ENCODE measurements at regions not wholly inside any gene's neighbourhood (a gene's known extent, or its start where the extent isn't known, plus 50 kb on each side); places are given as distances from the start of the nearest gene placed in this dataset.
"Not testable (repeated sequence)": the region's sequence is repeated elsewhere in the genome, so short reads cannot be mapped to it uniquely, and the experiment has no call there.

DNA sequence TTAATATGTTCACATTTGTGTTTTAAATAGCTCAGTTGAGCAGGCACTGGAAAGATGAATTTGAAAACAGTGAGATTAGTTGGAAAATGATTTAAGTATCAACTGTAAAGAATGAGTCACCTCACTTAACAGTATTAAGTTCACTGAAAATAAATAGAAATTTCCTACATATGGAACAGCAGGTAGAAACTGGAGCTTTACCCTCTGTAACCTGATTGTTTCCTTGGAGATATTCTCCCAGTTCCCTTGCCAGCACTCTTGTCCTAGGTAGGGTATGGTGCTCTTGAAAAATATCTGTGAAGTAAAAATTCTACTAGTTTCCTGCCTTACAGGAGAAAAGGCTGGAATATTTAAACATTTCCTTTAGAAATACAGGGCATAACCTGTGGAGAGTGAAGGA lies 81.3 kb upstream of the DLGAP1 start:
- TF ChIP-seq GABPA (IDR thresholded peaks at IDR 0.05 in 1 of 2, conservative IDR thresholded peaks at IDR 0.05 in 1 of 2) (no peak), FOXA2 (IDR thresholded peaks at IDR 0.05) (no peak), TAF1 (conservative IDR thresholded peaks at IDR 0.05) (no peak), JUND (IDR thresholded peaks at IDR 0.05) (no peak), SP1 (IDR thresholded peaks at IDR 0.05) (no peak), EGR1 (IDR thresholded peaks at IDR 0.05; ENCODE audit: low read depth in 2 of 2) (no peak), RXRA (IDR thresholded peaks at IDR 0.05) (no peak)
- TF ChIP-seq, protein P1, sequence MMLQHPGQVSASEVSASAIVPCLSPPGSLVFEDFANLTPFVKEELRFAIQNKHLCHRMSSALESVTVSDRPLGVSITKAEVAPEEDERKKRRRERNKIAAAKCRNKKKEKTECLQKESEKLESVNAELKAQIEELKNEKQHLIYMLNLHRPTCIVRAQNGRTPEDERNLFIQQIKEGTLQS (IDR thresholded peaks at IDR 0.05): no peak
- TF ChIP-seq, protein P2, sequence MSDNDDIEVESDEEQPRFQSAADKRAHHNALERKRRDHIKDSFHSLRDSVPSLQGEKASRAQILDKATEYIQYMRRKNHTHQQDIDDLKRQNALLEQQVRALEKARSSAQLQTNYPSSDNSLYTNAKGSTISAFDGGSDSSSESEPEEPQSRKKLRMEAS (IDR thresholded peaks at IDR 0.05): no peak
- TF ChIP-seq, protein P3, sequence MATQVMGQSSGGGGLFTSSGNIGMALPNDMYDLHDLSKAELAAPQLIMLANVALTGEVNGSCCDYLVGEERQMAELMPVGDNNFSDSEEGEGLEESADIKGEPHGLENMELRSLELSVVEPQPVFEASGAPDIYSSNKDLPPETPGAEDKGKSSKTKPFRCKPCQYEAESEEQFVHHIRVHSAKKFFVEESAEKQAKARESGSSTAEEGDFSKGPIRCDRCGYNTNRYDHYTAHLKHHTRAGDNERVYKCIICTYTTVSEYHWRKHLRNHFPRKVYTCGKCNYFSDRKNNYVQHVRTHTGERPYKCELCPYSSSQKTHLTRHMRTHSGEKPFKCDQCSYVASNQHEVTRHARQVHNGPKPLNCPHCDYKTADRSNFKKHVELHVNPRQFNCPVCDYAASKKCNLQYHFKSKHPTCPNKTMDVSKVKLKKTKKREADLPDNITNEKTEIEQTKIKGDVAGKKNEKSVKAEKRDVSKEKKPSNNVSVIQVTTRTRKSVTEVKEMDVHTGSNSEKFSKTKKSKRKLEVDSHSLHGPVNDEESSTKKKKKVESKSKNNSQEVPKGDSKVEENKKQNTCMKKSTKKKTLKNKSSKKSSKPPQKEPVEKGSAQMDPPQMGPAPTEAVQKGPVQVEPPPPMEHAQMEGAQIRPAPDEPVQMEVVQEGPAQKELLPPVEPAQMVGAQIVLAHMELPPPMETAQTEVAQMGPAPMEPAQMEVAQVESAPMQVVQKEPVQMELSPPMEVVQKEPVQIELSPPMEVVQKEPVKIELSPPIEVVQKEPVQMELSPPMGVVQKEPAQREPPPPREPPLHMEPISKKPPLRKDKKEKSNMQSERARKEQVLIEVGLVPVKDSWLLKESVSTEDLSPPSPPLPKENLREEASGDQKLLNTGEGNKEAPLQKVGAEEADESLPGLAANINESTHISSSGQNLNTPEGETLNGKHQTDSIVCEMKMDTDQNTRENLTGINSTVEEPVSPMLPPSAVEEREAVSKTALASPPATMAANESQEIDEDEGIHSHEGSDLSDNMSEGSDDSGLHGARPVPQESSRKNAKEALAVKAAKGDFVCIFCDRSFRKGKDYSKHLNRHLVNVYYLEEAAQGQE (IDR thresholded peaks at IDR 0.05): no peak
- TF ChIP-seq, protein P4, sequence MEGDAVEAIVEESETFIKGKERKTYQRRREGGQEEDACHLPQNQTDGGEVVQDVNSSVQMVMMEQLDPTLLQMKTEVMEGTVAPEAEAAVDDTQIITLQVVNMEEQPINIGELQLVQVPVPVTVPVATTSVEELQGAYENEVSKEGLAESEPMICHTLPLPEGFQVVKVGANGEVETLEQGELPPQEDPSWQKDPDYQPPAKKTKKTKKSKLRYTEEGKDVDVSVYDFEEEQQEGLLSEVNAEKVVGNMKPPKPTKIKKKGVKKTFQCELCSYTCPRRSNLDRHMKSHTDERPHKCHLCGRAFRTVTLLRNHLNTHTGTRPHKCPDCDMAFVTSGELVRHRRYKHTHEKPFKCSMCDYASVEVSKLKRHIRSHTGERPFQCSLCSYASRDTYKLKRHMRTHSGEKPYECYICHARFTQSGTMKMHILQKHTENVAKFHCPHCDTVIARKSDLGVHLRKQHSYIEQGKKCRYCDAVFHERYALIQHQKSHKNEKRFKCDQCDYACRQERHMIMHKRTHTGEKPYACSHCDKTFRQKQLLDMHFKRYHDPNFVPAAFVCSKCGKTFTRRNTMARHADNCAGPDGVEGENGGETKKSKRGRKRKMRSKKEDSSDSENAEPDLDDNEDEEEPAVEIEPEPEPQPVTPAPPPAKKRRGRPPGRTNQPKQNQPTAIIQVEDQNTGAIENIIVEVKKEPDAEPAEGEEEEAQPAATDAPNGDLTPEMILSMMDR (IDR thresholded peaks at IDR 0.05; ENCODE audit: low read depth, low read length, missing input control): no peak
- Histone ChIP-seq H3K27ac (ENCODE audit: low read depth in 1 of 2, low read length in 2 of 2) (no peak overlapping the region), H3K36me3 (ENCODE audit: control insufficient read depth in 4 of 4, insufficient read depth in 3 of 4, low read depth in 1 of 4, low read length in 3 of 4) (no peaks in the 10 kb centered on the region), H3K4me3 (ENCODE audit: low read depth in 1 of 3, low read length in 3 of 3) (no peak overlapping the region), H3K9me3 (ENCODE audit: control insufficient read depth in 4 of 4, low read length in 3 of 4) (peaks cover 0 to 6% (median 3%) of the 10 kb centered on the region in 4 donors), H3K4me1 (ENCODE audit: control insufficient read depth in 4 of 4, insufficient read depth in 4 of 4, low read length in 3 of 4) (no peaks in the 10 kb centered on the region), H3K9ac (ENCODE audit: low read depth in 1 of 2, low read length in 2 of 2) (no peak overlapping the region), H3K27me3 (ENCODE audit: control insufficient read depth in 4 of 4, insufficient read depth in 4 of 4, low read length in 3 of 4) (no peaks in the 10 kb centered on the region)
- no peak for DNase-seq (ENCODE audit: low spot score)

DNA sequence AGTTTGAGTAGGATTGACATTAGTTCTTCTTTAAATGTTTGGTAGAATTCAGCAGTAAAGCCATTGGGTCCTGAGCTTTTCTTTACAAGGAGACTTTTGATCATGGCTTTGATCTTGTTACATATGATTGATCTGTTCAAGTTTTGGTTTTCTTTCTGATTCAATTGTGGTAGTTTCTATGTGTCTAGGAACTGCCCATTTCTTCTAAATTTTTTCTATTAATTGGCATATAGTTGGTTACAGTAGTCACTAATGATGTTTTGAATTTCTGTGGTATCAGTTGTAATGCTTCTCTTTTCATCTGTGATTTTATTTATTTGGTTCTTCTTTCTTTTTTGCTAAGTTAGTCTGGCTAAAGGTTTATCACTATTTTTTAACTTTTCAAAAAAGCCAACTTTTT lies 73.3 kb upstream of the DLGAP1 start:
- no peaks in the 10 kb centered on the region for H3K4me1 ChIP-seq (ENCODE audit: control insufficient read depth in 4 of 4, insufficient read depth in 4 of 4, low read length in 3 of 4)
- no peak overlapping the region for H3K9ac ChIP-seq (ENCODE audit: low read depth in 1 of 2, low read length in 2 of 2)
- TF ChIP-seq, protein P5, sequence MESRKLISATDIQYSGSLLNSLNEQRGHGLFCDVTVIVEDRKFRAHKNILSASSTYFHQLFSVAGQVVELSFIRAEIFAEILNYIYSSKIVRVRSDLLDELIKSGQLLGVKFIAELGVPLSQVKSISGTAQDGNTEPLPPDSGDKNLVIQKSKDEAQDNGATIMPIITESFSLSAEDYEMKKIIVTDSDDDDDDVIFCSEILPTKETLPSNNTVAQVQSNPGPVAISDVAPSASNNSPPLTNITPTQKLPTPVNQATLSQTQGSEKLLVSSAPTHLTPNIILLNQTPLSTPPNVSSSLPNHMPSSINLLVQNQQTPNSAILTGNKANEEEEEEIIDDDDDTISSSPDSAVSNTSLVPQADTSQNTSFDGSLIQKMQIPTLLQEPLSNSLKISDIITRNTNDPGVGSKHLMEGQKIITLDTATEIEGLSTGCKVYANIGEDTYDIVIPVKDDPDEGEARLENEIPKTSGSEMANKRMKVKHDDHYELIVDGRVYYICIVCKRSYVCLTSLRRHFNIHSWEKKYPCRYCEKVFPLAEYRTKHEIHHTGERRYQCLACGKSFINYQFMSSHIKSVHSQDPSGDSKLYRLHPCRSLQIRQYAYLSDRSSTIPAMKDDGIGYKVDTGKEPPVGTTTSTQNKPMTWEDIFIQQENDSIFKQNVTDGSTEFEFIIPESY (IDR thresholded peaks at IDR 0.05): no peak
- H3K36me3 ChIP-seq (ENCODE audit: control insufficient read depth in 4 of 4, insufficient read depth in 3 of 4, low read depth in 1 of 4, low read length in 3 of 4): no peaks in the 10 kb centered on the region
- DNase-seq (ENCODE audit: low spot score): no peak
- H3K27me3 ChIP-seq (ENCODE audit: control insufficient read depth in 4 of 4, insufficient read depth in 4 of 4, low read length in 3 of 4): no peaks in the 10 kb centered on the region
- H3K4me3 ChIP-seq (ENCODE audit: low read depth in 1 of 3, low read length in 3 of 3): no peak overlapping the region
- H3K9me3 ChIP-seq (ENCODE audit: control insufficient read depth in 4 of 4, low read length in 3 of 4): peaks cover 0 to 11% (median 3%) of the 10 kb centered on the region in 4 donors
- no peak overlapping the region for H3K27ac ChIP-seq (ENCODE audit: low read depth in 1 of 2, low read length in 2 of 2)

DNA sequence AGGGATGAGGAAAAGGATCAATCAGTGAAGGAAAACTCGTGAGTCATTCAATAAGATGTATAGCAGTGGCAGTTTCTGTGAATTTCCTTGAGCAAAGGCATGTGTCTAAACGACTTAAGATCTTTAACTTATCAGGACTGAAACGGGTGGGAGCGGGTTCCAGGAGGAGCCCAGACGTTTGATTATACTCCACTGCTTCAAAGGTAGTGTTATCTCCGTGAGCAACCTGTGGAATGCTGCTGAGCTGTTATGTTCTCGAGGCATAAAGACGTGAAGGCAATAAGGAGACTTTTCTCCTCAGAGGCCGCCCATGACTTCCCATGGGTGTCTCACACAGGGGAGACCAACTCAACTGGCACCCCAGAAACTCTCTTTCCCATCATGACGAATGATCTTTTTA lies 72.7 kb upstream of the DLGAP1 start:
- H3K4me3 ChIP-seq (ENCODE audit: low read depth in 1 of 3, low read length in 3 of 3); H3K27ac ChIP-seq (ENCODE audit: low read depth in 1 of 2, low read length in 2 of 2); H3K9ac ChIP-seq (ENCODE audit: low read depth in 1 of 2, low read length in 2 of 2); H3K4me1 ChIP-seq (ENCODE audit: control insufficient read depth in 4 of 4, insufficient read depth in 4 of 4, low read length in 3 of 4); H3K9me3 ChIP-seq (ENCODE audit: control insufficient read depth in 4 of 4, low read length in 3 of 4); H3K36me3 ChIP-seq (ENCODE audit: control insufficient read depth in 4 of 4, insufficient read depth in 3 of 4, low read depth in 1 of 4, low read length in 3 of 4); DNase-seq (ENCODE audit: low spot score); H3K27me3 ChIP-seq (ENCODE audit: control insufficient read depth in 4 of 4, insufficient read depth in 4 of 4, low read length in 3 of 4): not testable (repeated sequence)
- 28% methylated on average over 10 of the region's 10 CpGs for WGBS

Measured in liver (tissue), 8 donors.